A549 (cell line): ENCODE measurements at regions not wholly inside any gene's neighbourhood (a gene's known extent, or its start where the extent isn't known, plus 50 kb on each side); places are given as distances from the start of the nearest gene placed in this dataset.

ENCODE experiments used
- BHLHE40 ChIP-seq: IDR thresholded peaks from 2 replicates; pipeline ENCODE4 v1.6.1; 2012; ENCODE audit warnings: low read depth, low read length, inconsistent platforms
- CTCF ChIP-seq: fragments of >200 bp; sonication (Bioruptor Twin); formaldehyde crosslinking; IDR thresholded peaks from 3 replicates; pipeline ENCODE4 v1.5.1; 2016
- EP300 ChIP-seq, 2 experiments: fragments of >200 bp; sonication (Bioruptor Twin); formaldehyde crosslinking; IDR thresholded peaks; 2 replicates in 1 of 2; 3 replicates in 1 of 2; pipeline ENCODE4 v1.6.1; 2016 to 2017
- HOXA7 ChIP-seq: fragments of 250-450 bp; sonication (Bioruptor Pico); IDR thresholded peaks from 2 replicates; pipeline ENCODE4 v1.5.0; 2020; ENCODE audit warnings: mild to moderate bottlenecking, moderate library complexity
- JUN ChIP-seq, 2 experiments: fragments of >200 bp; sonication (Bioruptor Twin); formaldehyde crosslinking; IDR thresholded peaks; 2 replicates in 1 of 2; 3 replicates in 1 of 2; pipeline ENCODE4 v1.6.1; 2016 to 2017
- MYC ChIP-seq: IDR thresholded peaks from 2 replicates; pipeline ENCODE4 v1.6.1; 2012; ENCODE audit warnings: mild to moderate bottlenecking, inconsistent platforms, low read length, improper control_type of control experiment, borderline replicate concordance
- POLR2A ChIP-seq: IDR thresholded peaks from 2 replicates; pipeline ENCODE4 v1.6.1; 2012; ENCODE audit warnings: mild to moderate bottlenecking, low read length
- POLR2AphosphoS2 ChIP-seq: conservative IDR thresholded peaks from 2 replicates; pipeline ENCODE4 v1.6.1; 2012; ENCODE audit warnings: low read length, improper control_type of control experiment, inconsistent platforms
- RARB ChIP-seq: fragments of 250-450 bp; sonication (Bioruptor Pico); IDR thresholded peaks from 2 replicates; pipeline ENCODE4 v1.8.0; 2021; ENCODE audit warnings: mild to moderate bottlenecking, moderate library complexity
- RFX5 ChIP-seq: fragments of 450-650 bp; IDR thresholded peaks from 2 replicates; pipeline ENCODE4 v1.7.1; 2014; ENCODE audit warnings: antibody characterized with exemption, mild to moderate bottlenecking, moderate library complexity
- ZSCAN20 ChIP-seq: fragments of 250-450 bp; sonication (Bioruptor Pico); IDR thresholded peaks from 2 replicates; pipeline ENCODE4 v1.8.0; 2022; ENCODE audit warnings: mild to moderate bottlenecking, moderate library complexity
- TF ChIP-seq, protein P1 (sequence below): IDR thresholded peaks from 2 replicates; pipeline ENCODE4 v1.6.1; 2012
- TF ChIP-seq, protein P2 (sequence below): fragments of >200 bp; sonication (Bioruptor Twin); formaldehyde crosslinking; IDR thresholded peaks from 3 replicates; pipeline ENCODE4 v1.6.1; 2016

GRCh38 chr5:60453186-60453976 lies 246.6 kb downstream of the DEPDC1B start:
- TF ChIP-seq EP300 (IDR thresholded peaks at IDR 0.05) (no peak), POLR2AphosphoS2 (no peak), POLR2A (no peak), ZSCAN20 (CRISPR knock-in tag) (no peak), RARB (CRISPR knock-in tag) (no peak), CTCF (no peak), BHLHE40 (no peak), JUN (IDR thresholded peaks at IDR 0.05) (no peak), MYC (no peak), RFX5 (no peak), HOXA7 (no peak)
- TF ChIP-seq, protein P1, sequence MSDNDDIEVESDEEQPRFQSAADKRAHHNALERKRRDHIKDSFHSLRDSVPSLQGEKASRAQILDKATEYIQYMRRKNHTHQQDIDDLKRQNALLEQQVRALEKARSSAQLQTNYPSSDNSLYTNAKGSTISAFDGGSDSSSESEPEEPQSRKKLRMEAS = no peak
- TF ChIP-seq, protein P2, sequence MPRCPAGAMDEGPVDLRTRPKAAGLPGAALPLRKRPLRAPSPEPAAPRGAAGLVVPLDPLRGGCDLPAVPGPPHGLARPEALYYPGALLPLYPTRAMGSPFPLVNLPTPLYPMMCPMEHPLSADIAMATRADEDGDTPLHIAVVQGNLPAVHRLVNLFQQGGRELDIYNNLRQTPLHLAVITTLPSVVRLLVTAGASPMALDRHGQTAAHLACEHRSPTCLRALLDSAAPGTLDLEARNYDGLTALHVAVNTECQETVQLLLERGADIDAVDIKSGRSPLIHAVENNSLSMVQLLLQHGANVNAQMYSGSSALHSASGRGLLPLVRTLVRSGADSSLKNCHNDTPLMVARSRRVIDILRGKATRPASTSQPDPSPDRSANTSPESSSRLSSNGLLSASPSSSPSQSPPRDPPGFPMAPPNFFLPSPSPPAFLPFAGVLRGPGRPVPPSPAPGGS = no peak
